ENCODE measurements at regions not wholly inside any gene's neighbourhood (a gene's known extent, or its start where the extent isn't known, plus 50 kb on each side); places are given as distances from the start of the nearest gene placed in this dataset.
"Not testable (repeated sequence)": the region's sequence is repeated elsewhere in the genome, so short reads cannot be mapped to it uniquely, and the experiment has no call there.

DNA sequence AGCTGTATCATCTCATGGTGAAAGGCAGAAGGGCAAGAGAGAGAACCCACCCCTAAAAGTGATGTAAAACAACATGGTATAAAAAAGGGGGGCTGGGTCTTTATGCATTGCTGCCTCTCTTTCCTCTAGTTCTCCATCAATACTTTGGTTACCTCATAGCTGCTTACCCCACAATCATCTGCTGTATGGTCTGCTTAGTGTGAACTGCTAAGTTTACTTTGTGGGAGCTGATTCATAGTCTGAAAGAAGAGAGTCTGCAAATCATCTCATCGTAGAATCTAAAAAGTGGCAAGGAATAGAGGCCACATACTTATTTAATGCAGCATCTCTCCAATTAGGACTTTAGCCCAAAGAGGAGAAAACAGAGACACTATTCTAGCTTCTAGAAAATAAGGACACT is 546.8 kb downstream of the GBE1 start:
- Histone ChIP-seq H3K9me3 (ENCODE audit: control insufficient read depth, low read length) (no peaks in the 10 kb centered on the region), H3K27me3 (ENCODE audit: control insufficient read depth in 1 of 2, insufficient read depth in 2 of 2, low read length in 1 of 2) (no peaks in the 10 kb centered on the region), H3K36me3 (ENCODE audit: control insufficient read depth in 1 of 2, insufficient read depth in 2 of 2, low read length in 1 of 2) (no peaks in the 10 kb centered on the region), H3K4me3 (ENCODE audit: low read length in 2 of 2) (no peak overlapping the region), H3K4me1 (ENCODE audit: control insufficient read depth in 1 of 2, insufficient read depth in 2 of 2, low read length in 2 of 2) (no peaks in the 10 kb centered on the region), H3K27ac (ENCODE audit: low read depth in 1 of 2, low read length in 2 of 2) (no peak overlapping the region)
- intact Hi-C loops (cut with DNase I): no loop called here
- WGBS, 2 donors: 93 to 96% methylated on average over 1 of the region's 1 CpG
- DNase-seq: no peak
- ATAC-seq (ENCODE audit: low FRiP score): no peak

DNA sequence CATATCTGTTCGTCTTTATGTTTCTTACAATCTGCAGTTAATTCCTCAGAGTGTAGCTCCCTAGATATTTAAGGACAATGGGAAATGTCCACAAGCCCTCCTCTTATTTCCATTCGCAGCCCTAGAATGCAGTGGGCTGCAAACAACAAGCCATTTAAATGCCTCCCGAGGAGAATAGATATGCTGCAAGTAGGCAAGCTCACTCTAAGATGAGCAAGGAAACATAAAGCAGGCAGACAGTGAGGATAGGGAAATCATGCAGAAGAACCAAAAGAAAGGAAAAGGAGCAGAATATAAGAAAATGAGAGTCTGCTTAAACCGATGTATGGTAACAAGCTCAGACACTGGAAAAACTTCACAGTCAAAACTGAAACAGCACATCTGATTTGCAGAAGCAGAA is 561.9 kb downstream of the GBE1 start:
- Histone ChIP-seq H3K9me3 (ENCODE audit: control insufficient read depth, low read length) (no peaks in the 10 kb centered on the region), H3K36me3 (ENCODE audit: control insufficient read depth in 1 of 2, insufficient read depth in 2 of 2, low read length in 1 of 2) (no peaks in the 10 kb centered on the region), H3K27ac (ENCODE audit: low read depth in 1 of 2, low read length in 2 of 2) (no peak overlapping the region), H3K4me1 (ENCODE audit: control insufficient read depth in 1 of 2, insufficient read depth in 2 of 2, low read length in 2 of 2) (no peaks in the 10 kb centered on the region), H3K4me3 (ENCODE audit: low read length in 2 of 2) (peak overlapping the region in 1 of 2 donors; percentile 18), H3K27me3 (ENCODE audit: control insufficient read depth in 1 of 2, insufficient read depth in 2 of 2, low read length in 1 of 2) (no peaks in the 10 kb centered on the region)
- intact Hi-C loops (cut with DNase I): no loop called here
- DNase-seq: no peak
- WGBS, 2 donors: 4 to 9% methylated on average over 4 of the region's 4 CpGs
- ATAC-seq (ENCODE audit: low FRiP score): no peak

DNA sequence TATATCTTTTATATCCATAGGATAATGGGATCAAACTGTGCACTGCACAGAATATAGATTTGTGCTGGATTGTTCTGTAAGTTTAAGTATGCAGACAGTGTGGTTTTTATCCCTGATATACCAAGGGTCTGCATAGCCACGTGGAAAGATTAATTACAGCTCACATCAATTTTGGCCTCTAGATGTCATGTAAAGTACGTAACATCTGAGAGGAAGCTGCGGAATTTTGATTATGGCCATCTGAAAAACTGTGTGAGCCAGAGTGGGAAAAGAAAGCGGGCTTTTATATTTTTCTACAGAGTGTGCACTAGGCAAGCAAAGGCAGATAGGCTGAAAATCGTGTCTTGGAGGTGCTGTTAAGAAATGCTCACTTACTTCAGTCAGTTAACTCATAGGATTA is 562.7 kb downstream of the GBE1 start:
- intact Hi-C loops (cut with DNase I): no loop called here
- 12 to 16% methylated on average over 5 of the region's 5 CpGs for WGBS, 2 donors

DNA sequence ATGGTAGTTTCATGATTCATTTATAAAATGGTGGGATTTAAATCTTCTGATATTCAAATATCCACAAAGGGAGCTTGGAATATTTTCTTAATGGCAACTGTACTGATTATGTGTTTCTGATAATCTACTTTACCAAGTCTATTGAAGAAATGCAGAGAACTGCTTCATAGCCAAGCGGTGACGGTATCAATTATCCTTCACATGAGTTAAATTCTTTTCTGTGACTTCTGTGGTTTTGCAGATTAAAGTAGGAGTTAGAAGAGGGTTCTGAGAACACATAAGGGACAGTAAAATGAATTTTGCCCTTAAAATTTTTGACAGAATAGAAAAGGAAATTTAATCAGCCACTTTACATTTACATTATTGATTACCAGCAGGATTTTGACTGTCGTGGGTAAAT is 563.2 kb downstream of the GBE1 start:
- Histone ChIP-seq H3K27me3 (ENCODE audit: control insufficient read depth in 1 of 2, insufficient read depth in 2 of 2, low read length in 1 of 2) (no peaks in the 10 kb centered on the region), H3K4me3 (ENCODE audit: low read length in 2 of 2) (no peak overlapping the region), H3K27ac (ENCODE audit: low read depth in 1 of 2, low read length in 2 of 2) (no peak overlapping the region), H3K9me3 (ENCODE audit: control insufficient read depth, low read length) (no peaks in the 10 kb centered on the region), H3K36me3 (ENCODE audit: control insufficient read depth in 1 of 2, insufficient read depth in 2 of 2, low read length in 1 of 2) (no peaks in the 10 kb centered on the region), H3K4me1 (ENCODE audit: control insufficient read depth in 1 of 2, insufficient read depth in 2 of 2, low read length in 2 of 2) (no peaks in the 10 kb centered on the region)
- WGBS, 2 donors: 71 to 75% methylated on average over 3 of the region's 3 CpGs
- intact Hi-C loops (cut with DNase I): no loop called here
- ATAC-seq (ENCODE audit: low FRiP score) (no peak), DNase-seq (no peak)

More for the DNA sequence above, 562.7 kb downstream of the GBE1 start:
- no peaks in the 10 kb centered on the region for H3K36me3 ChIP-seq (ENCODE audit: control insufficient read depth in 1 of 2, insufficient read depth in 2 of 2, low read length in 1 of 2)
- no peak overlapping the region for H3K4me3 ChIP-seq (ENCODE audit: low read length in 2 of 2)
- no peaks in the 10 kb centered on the region for H3K4me1 ChIP-seq (ENCODE audit: control insufficient read depth in 1 of 2, insufficient read depth in 2 of 2, low read length in 2 of 2)
- no peaks in the 10 kb centered on the region for H3K9me3 ChIP-seq (ENCODE audit: control insufficient read depth, low read length)
- H3K27me3 ChIP-seq (ENCODE audit: control insufficient read depth in 1 of 2, insufficient read depth in 2 of 2, low read length in 1 of 2): no peaks in the 10 kb centered on the region
- ATAC-seq (ENCODE audit: low FRiP score): no peak
- H3K27ac ChIP-seq (ENCODE audit: low read depth in 1 of 2, low read length in 2 of 2): no peak overlapping the region
- DNase-seq: no peak

DNA sequence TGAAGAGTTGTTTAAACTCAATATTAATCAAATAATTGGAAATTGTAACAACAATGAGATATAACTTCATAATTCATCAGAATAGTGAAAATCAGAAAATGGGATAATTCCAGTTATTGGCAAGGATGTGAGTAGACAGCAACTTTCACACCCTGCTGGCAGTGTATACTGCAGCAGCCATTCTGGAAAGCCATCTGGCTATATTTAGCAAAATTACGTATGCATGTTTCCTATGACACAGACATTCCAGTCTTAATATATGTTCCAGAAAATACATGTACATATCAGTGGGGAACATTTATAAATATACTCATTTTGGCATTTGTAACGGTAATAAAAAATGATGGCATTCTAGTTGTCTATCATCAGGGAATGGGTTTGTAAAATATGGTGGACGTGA is 564.1 kb downstream of the GBE1 start:
- ATAC-seq (ENCODE audit: low FRiP score) (no peak), DNase-seq (no peak)
- Histone ChIP-seq H3K4me3 (ENCODE audit: low read length in 2 of 2) (no peak overlapping the region), H3K4me1 (ENCODE audit: control insufficient read depth in 1 of 2, insufficient read depth in 2 of 2, low read length in 2 of 2) (no peaks in the 10 kb centered on the region), H3K27ac (ENCODE audit: low read depth in 1 of 2, low read length in 2 of 2) (no peak overlapping the region), H3K36me3 (ENCODE audit: control insufficient read depth in 1 of 2, insufficient read depth in 2 of 2, low read length in 1 of 2) (no peaks in the 10 kb centered on the region), H3K27me3 (ENCODE audit: control insufficient read depth in 1 of 2, insufficient read depth in 2 of 2, low read length in 1 of 2) (no peaks in the 10 kb centered on the region), H3K9me3 (ENCODE audit: control insufficient read depth, low read length) (no peaks in the 10 kb centered on the region)
- intact Hi-C loops (cut with DNase I): no loop called here
- 29 to 31% methylated on average over 3 of the region's 3 CpGs for WGBS, 2 donors

DNA sequence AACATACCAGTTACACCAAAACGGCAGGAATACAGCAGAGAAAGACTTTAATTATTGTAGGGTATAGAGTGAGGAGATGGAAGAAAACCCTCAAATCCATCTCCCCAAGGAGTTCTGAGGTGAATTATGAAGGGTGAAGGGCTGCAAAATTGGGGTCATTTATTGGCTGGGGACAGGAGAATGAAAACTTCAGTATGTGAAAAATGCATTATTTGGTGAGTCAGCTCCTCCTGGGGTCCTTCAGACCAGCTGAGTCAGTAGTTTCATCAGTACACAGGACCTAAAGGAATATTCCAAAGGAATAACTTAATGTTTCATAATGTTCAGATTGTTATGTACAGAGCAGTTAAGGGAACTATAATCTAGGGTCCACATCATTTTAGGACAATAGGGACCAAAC is 566.0 kb downstream of the GBE1 start:
- intact Hi-C loops (cut with DNase I): no loop called here
- no peaks in the 10 kb centered on the region for H3K4me1 ChIP-seq (ENCODE audit: control insufficient read depth in 1 of 2, insufficient read depth in 2 of 2, low read length in 2 of 2)
- WGBS, 2 donors: 64 to 71% methylated on average over 1 of the region's 1 CpG
- no peak overlapping the region for H3K27ac ChIP-seq (ENCODE audit: low read depth in 1 of 2, low read length in 2 of 2)
- no peak overlapping the region for H3K4me3 ChIP-seq (ENCODE audit: low read length in 2 of 2)
- H3K9me3 ChIP-seq (ENCODE audit: control insufficient read depth, low read length): no peaks in the 10 kb centered on the region
- H3K36me3 ChIP-seq (ENCODE audit: control insufficient read depth in 1 of 2, insufficient read depth in 2 of 2, low read length in 1 of 2): no peaks in the 10 kb centered on the region
- ATAC-seq (ENCODE audit: low FRiP score) (no peak), DNase-seq (no peak)
- no peaks in the 10 kb centered on the region for H3K27me3 ChIP-seq (ENCODE audit: control insufficient read depth in 1 of 2, insufficient read depth in 2 of 2, low read length in 1 of 2)

DNA sequence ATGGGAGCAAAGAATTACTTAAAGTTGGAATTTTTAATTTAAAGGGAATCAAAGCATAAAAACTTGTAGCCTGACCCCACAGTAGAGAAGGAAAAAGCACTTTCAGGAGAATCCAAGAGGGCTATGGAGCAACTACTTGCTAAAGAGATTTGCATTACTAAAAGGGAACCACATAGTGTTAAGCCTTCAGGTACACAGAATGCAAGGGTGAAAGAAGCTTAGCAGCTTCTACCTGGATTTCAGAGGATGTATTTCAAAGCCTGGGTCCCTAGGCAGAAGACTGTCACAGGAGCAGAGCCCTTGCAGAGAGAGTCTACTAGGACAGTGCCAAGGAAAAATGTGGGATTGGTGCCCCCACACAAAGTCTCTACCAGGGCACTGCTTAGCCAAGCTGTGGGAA is 575.0 kb downstream of the GBE1 start:
- Histone ChIP-seq H3K36me3 (ENCODE audit: control insufficient read depth in 1 of 2, insufficient read depth in 2 of 2, low read length in 1 of 2) (no peaks in the 10 kb centered on the region), H3K27me3 (ENCODE audit: control insufficient read depth in 1 of 2, insufficient read depth in 2 of 2, low read length in 1 of 2) (no peaks in the 10 kb centered on the region), H3K9me3 (ENCODE audit: control insufficient read depth, low read length) (no peaks in the 10 kb centered on the region), H3K27ac (ENCODE audit: low read depth in 1 of 2, low read length in 2 of 2) (no peak overlapping the region), H3K4me1 (ENCODE audit: control insufficient read depth in 1 of 2, insufficient read depth in 2 of 2, low read length in 2 of 2) (no peaks in the 10 kb centered on the region), H3K4me3 (ENCODE audit: low read length in 2 of 2) (no peak overlapping the region)
- no peak for DNase-seq
- intact Hi-C loops (cut with DNase I): no loop called here
- no peak for ATAC-seq (ENCODE audit: low FRiP score)

DNA sequence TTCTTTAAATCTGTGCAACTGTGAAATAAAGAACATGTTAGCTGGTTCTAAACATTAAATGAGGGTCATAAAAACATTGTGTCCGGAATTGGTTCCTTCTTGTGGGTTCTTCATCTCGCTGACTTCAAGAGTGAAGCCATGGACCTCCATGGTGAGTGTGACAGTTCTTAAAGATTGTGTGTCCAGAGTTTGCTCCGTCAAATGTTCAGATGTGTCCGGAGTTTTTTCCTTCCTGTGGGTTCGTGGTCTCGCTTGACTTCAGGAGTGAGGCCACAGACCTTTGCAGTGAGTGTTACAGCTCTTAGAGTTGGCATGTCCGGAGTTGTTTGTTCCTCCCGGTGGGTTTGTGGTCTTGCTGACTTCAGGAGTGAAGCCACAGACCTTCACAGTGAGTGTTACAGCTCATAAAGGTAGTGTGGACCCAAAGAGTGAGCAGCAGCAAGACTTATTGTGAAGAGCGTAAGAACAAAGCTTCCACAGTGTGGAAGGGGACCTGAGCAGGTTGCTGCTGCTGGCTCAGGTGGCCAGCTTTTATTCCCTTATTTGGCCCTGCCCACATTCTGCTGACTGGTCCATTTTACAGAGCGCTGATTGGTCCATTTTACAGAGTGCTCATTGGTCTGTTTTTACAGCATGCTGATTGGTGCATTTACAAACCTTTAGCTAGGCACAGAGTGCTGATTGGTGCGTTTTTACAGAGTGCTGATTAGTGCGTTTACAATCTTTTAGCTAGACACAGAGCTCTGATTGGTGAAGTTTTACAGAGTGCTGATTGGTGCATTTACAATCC is 579.2 kb downstream of the GBE1 start:
- H3K36me3 ChIP-seq (ENCODE audit: control insufficient read depth in 1 of 2, insufficient read depth in 2 of 2, low read length in 1 of 2); intact Hi-C loops (cut with DNase I); ATAC-seq (ENCODE audit: low FRiP score); H3K27ac ChIP-seq (ENCODE audit: low read depth in 1 of 2, low read length in 2 of 2); H3K4me1 ChIP-seq (ENCODE audit: control insufficient read depth in 1 of 2, insufficient read depth in 2 of 2, low read length in 2 of 2); H3K4me3 ChIP-seq (ENCODE audit: low read length in 2 of 2); H3K27me3 ChIP-seq (ENCODE audit: control insufficient read depth in 1 of 2, insufficient read depth in 2 of 2, low read length in 1 of 2); H3K9me3 ChIP-seq (ENCODE audit: control insufficient read depth, low read length); DNase-seq: not testable (repeated sequence)
- 89% methylated on average over 12 of the region's 12 CpGs for WGBS, 2 donors

DNA sequence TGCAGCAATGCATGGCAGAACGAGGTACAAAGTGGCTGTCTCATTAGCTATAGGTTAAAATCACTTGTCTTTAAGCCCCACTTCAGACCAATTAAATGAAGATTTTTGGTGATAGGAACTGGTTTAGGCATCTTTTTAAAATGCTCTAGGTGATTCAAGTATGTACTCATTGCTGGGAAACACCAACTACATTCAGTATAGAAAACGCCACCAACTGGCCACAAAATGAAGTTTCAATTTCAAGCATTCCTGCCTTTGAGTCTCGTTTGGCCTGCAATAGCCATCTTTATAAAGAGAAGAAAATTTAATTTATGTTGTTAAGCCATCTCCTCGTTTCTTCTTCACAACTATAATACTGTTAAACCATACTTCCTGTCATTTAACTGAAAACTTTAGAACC is 587.9 kb downstream of the GBE1 start:
- Histone ChIP-seq H3K4me1 (ENCODE audit: control insufficient read depth in 1 of 2, insufficient read depth in 2 of 2, low read length in 2 of 2) (no peaks in the 10 kb centered on the region), H3K9me3 (ENCODE audit: control insufficient read depth, low read length) (no peaks in the 10 kb centered on the region), H3K36me3 (ENCODE audit: control insufficient read depth in 1 of 2, insufficient read depth in 2 of 2, low read length in 1 of 2) (no peaks in the 10 kb centered on the region), H3K4me3 (ENCODE audit: low read length in 2 of 2) (no peak overlapping the region), H3K27ac (ENCODE audit: low read depth in 1 of 2, low read length in 2 of 2) (no peak overlapping the region), H3K27me3 (ENCODE audit: control insufficient read depth in 1 of 2, insufficient read depth in 2 of 2, low read length in 1 of 2) (no peaks in the 10 kb centered on the region)
- WGBS, 2 donors: 59 to 62% methylated on average over 4 of the region's 4 CpGs
- DNase-seq: no peak
- intact Hi-C loops (cut with DNase I): no loop called here
- ATAC-seq (ENCODE audit: low FRiP score): no peak

Data from aorta (tissue), 5 donors.